Astrocyte (in vitro differentiated cells and primary cell): ENCODE measurements at regions not wholly inside any gene's neighbourhood (a gene's known extent, or its start where the extent isn't known, plus 50 kb on each side); places are given as distances from the start of the nearest gene placed in this dataset.

Experiments used
- DNase-seq: peaks from one replicate; pipeline ENCODE4 v3.0.0-alpha.2; 2010; ENCODE audit warnings: low read depth
- FAIRE-seq: peaks from 2 replicates; lab custom pipeline; 2011; peaks lifted over from hg19 to GRCh38; lab: Jason Lieb, UNC
- H2AFZ ChIP-seq: 2 replicates; pipeline ENCODE4 v1.6.0; 2012; ENCODE audit warnings: low read depth, low read length, inconsistent platforms
- H3K27ac ChIP-seq: 2 replicates; pipeline ENCODE4 v1.5.1; 2011; ENCODE audit warnings: low read depth, low read length, inconsistent platforms
- H3K27me3 ChIP-seq: 2 replicates; pipeline ENCODE4 v1.6.0; 2011; ENCODE audit warnings: low read length, inconsistent platforms; ENCODE audit not compliant: insufficient read depth
- H3K36me3 ChIP-seq: 2 replicates; pipeline ENCODE4 v1.5.1; 2011; ENCODE audit warnings: low read length, inconsistent platforms; ENCODE audit not compliant: insufficient read depth
- H3K4me1 ChIP-seq: 2 replicates; pipeline ENCODE4 v1.5.1; 2011; ENCODE audit warnings: low read length, inconsistent platforms; ENCODE audit not compliant: insufficient read depth
- H3K4me2 ChIP-seq: 2 replicates; pipeline ENCODE4 v1.6.0; 2012; ENCODE audit warnings: low read length, inconsistent platforms
- H3K4me3 ChIP-seq: 2 replicates; pipeline ENCODE4 v1.5.1; 2011; ENCODE audit warnings: low read depth, mild to moderate bottlenecking, low read length, inconsistent platforms; ENCODE audit not compliant: insufficient read depth
- H3K79me2 ChIP-seq: 2 replicates; pipeline ENCODE4 v1.6.0; 2012; ENCODE audit warnings: mild to moderate bottlenecking, low read length, inconsistent platforms; ENCODE audit not compliant: insufficient read depth
- H3K9ac ChIP-seq: 2 replicates; pipeline ENCODE4 v1.6.0; 2012; ENCODE audit warnings: mild to moderate bottlenecking, low read length, inconsistent platforms
- H3K9me3 ChIP-seq: 2 replicates; pipeline ENCODE4 v1.5.1; 2012; ENCODE audit warnings: low read depth, mild to moderate bottlenecking, low read length, inconsistent platforms; ENCODE audit not compliant: insufficient read depth
- H4K20me1 ChIP-seq: 2 replicates; pipeline ENCODE4 v1.6.0; 2012; ENCODE audit warnings: low read length, inconsistent platforms; ENCODE audit not compliant: insufficient read depth
- H3K27ac Mint-ChIP-seq: one replicate; pipeline ENCODE4 v1.8.0; 2021; ENCODE audit warnings: mild to moderate bottlenecking, mixed read lengths; ENCODE audit not compliant: unreplicated experiment
- H3K27me3 Mint-ChIP-seq: one replicate; pipeline ENCODE4 v1.8.0; 2021; ENCODE audit warnings: low read depth, mixed read lengths; ENCODE audit not compliant: unreplicated experiment
- H3K36me3 Mint-ChIP-seq: one replicate; pipeline ENCODE4 v1.8.0; 2021; ENCODE audit warnings: low read depth, mixed read lengths; ENCODE audit not compliant: unreplicated experiment
- H3K4me1 Mint-ChIP-seq: one replicate; pipeline ENCODE4 v1.8.0; 2021; ENCODE audit warnings: low read depth, mixed read lengths; ENCODE audit not compliant: unreplicated experiment
- H3K4me3 Mint-ChIP-seq: one replicate; pipeline ENCODE4 v1.8.0; 2021; ENCODE audit warnings: mild to moderate bottlenecking, moderate library complexity, mixed read lengths; ENCODE audit not compliant: unreplicated experiment
- H3K9me3 Mint-ChIP-seq: one replicate; pipeline ENCODE4 v1.8.0; 2021; ENCODE audit warnings: mild to moderate bottlenecking, mixed read lengths; ENCODE audit not compliant: unreplicated experiment
- EZH2 ChIP-seq: IDR thresholded peaks from 2 replicates; pipeline ENCODE4 v1.6.1; 2012; ENCODE audit warnings: mild to moderate bottlenecking, low read length, inconsistent platforms; ENCODE audit not compliant: insufficient read depth
- TF ChIP-seq, protein P1 (sequence below): IDR thresholded peaks from 2 replicates; pipeline ENCODE4 v1.5.1; 2011; ENCODE audit warnings: low read depth, mild to moderate bottlenecking, inconsistent platforms, low read length, moderate library complexity; ENCODE audit not compliant: insufficient read depth

DNA sequence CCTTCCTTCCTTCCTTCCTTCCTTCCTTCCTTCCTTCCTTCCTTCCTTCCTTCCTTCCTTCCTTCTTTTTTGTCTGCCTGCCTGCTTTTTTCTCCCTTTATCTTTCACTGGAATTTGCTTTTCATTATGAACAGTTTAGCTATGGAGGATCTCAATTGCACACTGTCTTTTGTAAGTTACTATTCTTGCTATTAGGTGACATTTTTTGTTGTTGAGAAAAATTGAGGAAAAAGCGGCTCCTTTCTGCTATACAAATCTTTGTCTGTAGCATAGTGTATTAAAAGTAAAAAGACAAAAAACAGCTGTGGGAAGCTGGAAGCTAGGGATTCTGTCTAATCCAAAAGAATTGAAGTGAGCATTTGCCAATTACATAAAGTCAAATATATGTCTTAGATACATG, 448.7 kb downstream of the DCDC2C start:
- no peaks in the 10 kb centered on the region for H3K36me3 Mint-ChIP-seq
- no peaks in the 10 kb centered on the region for H3K27me3 Mint-ChIP-seq
- Histone ChIP-seq H3K27ac (no peak overlapping the region), H2AFZ (no peak overlapping the region), H3K9me3 (peaks cover 3% of the 10 kb centered on the region), H3K4me1 (no peaks in the 10 kb centered on the region), H3K27me3 (no peaks in the 10 kb centered on the region), H4K20me1 (no peaks in the 10 kb centered on the region), H3K4me2 (no peak overlapping the region), H3K36me3 (no peaks in the 10 kb centered on the region), H3K79me2 (no peaks in the 10 kb centered on the region), H3K4me3 (no peak overlapping the region), H3K9ac (no peak overlapping the region)
- H3K4me1 Mint-ChIP-seq = no peaks in the 10 kb centered on the region
- peaks cover 9% of the 10 kb centered on the region for H3K9me3 Mint-ChIP-seq
- no peak overlapping the region for H3K27ac Mint-ChIP-seq
- DNase-seq (no peak), FAIRE-seq (no peak)
- TF ChIP-seq EZH2 = no peak
- TF ChIP-seq, protein P1, sequence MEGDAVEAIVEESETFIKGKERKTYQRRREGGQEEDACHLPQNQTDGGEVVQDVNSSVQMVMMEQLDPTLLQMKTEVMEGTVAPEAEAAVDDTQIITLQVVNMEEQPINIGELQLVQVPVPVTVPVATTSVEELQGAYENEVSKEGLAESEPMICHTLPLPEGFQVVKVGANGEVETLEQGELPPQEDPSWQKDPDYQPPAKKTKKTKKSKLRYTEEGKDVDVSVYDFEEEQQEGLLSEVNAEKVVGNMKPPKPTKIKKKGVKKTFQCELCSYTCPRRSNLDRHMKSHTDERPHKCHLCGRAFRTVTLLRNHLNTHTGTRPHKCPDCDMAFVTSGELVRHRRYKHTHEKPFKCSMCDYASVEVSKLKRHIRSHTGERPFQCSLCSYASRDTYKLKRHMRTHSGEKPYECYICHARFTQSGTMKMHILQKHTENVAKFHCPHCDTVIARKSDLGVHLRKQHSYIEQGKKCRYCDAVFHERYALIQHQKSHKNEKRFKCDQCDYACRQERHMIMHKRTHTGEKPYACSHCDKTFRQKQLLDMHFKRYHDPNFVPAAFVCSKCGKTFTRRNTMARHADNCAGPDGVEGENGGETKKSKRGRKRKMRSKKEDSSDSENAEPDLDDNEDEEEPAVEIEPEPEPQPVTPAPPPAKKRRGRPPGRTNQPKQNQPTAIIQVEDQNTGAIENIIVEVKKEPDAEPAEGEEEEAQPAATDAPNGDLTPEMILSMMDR = no peak
- H3K4me3 Mint-ChIP-seq = no peak overlapping the region

DNA sequence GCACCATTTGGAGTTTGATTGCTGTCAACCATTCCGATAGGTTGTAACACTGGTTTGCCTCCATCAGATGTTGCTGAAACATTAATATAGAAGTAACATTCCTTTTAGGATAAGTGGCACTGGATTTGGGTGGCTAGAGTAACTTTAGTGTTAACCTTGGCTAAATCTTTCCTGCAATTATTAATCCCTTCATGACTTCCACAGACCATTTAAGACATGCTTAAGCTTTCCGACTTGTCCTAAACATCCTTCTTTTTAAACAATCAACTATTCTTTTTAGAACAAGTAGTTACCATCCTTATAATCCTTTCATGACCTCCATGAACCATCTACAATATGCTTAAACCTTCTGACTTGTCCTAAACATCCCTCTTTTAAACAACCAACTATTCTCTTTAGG, 465.5 kb downstream of the DCDC2C start:
- FAIRE-seq = no peak
- Mint-ChIP-seq H3K9me3 (no peaks in the 10 kb centered on the region), H3K4me3 (no peak overlapping the region), H3K4me1 (no peaks in the 10 kb centered on the region), H3K36me3 (no peaks in the 10 kb centered on the region), H3K27ac (no peak overlapping the region), H3K27me3 (no peaks in the 10 kb centered on the region)
- H3K4me1 ChIP-seq = no peaks in the 10 kb centered on the region
- no peak overlapping the region for H3K27ac ChIP-seq
- no peak overlapping the region for H3K4me2 ChIP-seq
- no peaks in the 10 kb centered on the region for H3K79me2 ChIP-seq
- no peak overlapping the region for H3K9ac ChIP-seq
- no peaks in the 10 kb centered on the region for H3K36me3 ChIP-seq
- H3K9me3 ChIP-seq = peaks cover 8% of the 10 kb centered on the region
- no peaks in the 10 kb centered on the region for H3K27me3 ChIP-seq
- no peak for DNase-seq
- H2AFZ ChIP-seq = no peak overlapping the region
- no peak overlapping the region for H3K4me3 ChIP-seq
- TF ChIP-seq, protein P1 = no peak
- no peak for TF ChIP-seq EZH2
- H4K20me1 ChIP-seq = no peaks in the 10 kb centered on the region

DNA sequence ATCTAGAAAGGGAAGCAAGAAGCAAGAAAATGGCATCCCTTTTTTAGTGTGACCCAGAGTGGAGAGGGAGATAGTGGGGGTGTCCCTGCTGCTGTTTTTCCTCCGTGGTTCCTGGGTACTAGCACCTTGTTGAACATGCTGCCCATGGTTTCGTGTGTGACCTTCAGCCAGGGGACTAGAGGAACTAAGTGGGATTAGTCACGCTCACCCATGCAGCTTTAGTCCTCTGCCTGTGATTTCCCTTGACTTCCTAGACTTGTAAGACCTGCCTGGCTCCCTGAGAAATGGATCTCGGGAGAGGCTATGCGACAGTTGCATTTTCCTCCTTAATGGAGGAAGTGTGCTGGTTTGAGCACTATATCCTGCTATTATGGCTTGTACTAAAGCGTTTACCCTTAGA, 471.4 kb downstream of the DCDC2C start:
- Histone ChIP-seq H3K27me3 (no peaks in the 10 kb centered on the region), H3K4me2 (no peak overlapping the region), H3K9me3 (peaks cover 20% of the 10 kb centered on the region), H3K27ac (no peak overlapping the region), H4K20me1 (no peaks in the 10 kb centered on the region), H3K36me3 (no peaks in the 10 kb centered on the region), H3K9ac (no peak overlapping the region), H2AFZ (no peak overlapping the region), H3K4me1 (no peaks in the 10 kb centered on the region), H3K79me2 (no peaks in the 10 kb centered on the region), H3K4me3 (no peak overlapping the region)
- H3K27me3 Mint-ChIP-seq = no peaks in the 10 kb centered on the region
- no peak overlapping the region for H3K4me3 Mint-ChIP-seq
- H3K4me1 Mint-ChIP-seq = no peaks in the 10 kb centered on the region
- no peak for DNase-seq
- H3K36me3 Mint-ChIP-seq = no peaks in the 10 kb centered on the region
- FAIRE-seq = no peak
- TF ChIP-seq, protein P1 = no peak
- no peak for TF ChIP-seq EZH2
- peaks cover 11% of the 10 kb centered on the region for H3K9me3 Mint-ChIP-seq
- no peak overlapping the region for H3K27ac Mint-ChIP-seq
